A673 (cell line): ENCODE measurements at regions not wholly inside any gene's neighbourhood (a gene's known extent, or its start where the extent isn't known, plus 50 kb on each side); places are given as distances from the start of the nearest gene placed in this dataset.

Source experiments
- BruUV-seq: library from RNA; stranded (reverse); fragments of 400-500 nt; replicated peaks from 2 replicates; lab custom pipeline; 2021; lab: Mats Ljungman, UMichigan
- CTCF ChIA-PET: fragments of 300-600 bp; sonication (Branson Sonifier 250); formaldehyde crosslinking; loops from one replicate; lab custom pipeline; 2022; ENCODE audit warnings: antibody characterized with exemption; lab: Charles Lee
- POLR2A ChIA-PET: fragments of 300-600 bp; sonication (Branson Sonifier 250); formaldehyde crosslinking; loops from one replicate; lab custom pipeline; 2022; ENCODE audit warnings: antibody characterized with exemption; ENCODE audit not compliant: low non-redundant PET; lab: Charles Lee
- DNase-seq: peaks from one replicate; pipeline ENCODE4 v3.0.0-alpha.2; 2015; ENCODE audit warnings: low spot score
- H3K27ac ChIP-seq: fragments of 200-600 bp; sonication (generic); 2 replicates; pipeline ENCODE4 v1.5.1; 2016; ENCODE audit warnings: mixed run types, low read depth, mild to moderate bottlenecking, mixed read lengths, antibody characterized with exemption, low read length; ENCODE audit not compliant: poor library complexity, severe bottlenecking
- H3K27me3 ChIP-seq: fragments of 200-600 bp; sonication (generic); replicated peaks from 2 replicates; pipeline ENCODE4 v1.6.1; 2017; ENCODE audit warnings: mixed run types, low read depth, mild to moderate bottlenecking, mixed read lengths, antibody characterized with exemption, low read length; ENCODE audit not compliant: insufficient read depth, poor library complexity
- H3K36me3 ChIP-seq: fragments of 200-600 bp; sonication (generic); 2 replicates; pipeline ENCODE4 v1.6.1; 2016; ENCODE audit warnings: mixed run types, mild to moderate bottlenecking, mixed read lengths, antibody characterized with exemption, low read length; ENCODE audit not compliant: insufficient read depth, poor library complexity, severe bottlenecking
- H3K4me1 ChIP-seq: fragments of 200-600 bp; sonication (generic); 2 replicates; pipeline ENCODE4 v1.6.1; 2017; ENCODE audit warnings: mixed run types, mild to moderate bottlenecking, mixed read lengths, antibody characterized with exemption, low read length; ENCODE audit not compliant: insufficient read depth, poor library complexity, severe bottlenecking
- H3K4me3 ChIP-seq: fragments of 200-600 bp; sonication (generic); 2 replicates; pipeline ENCODE4 v1.5.1; 2016; ENCODE audit warnings: low read depth, mixed run types, mild to moderate bottlenecking, mixed read lengths, low read length; ENCODE audit not compliant: poor library complexity, severe bottlenecking
- H3K9me3 ChIP-seq: fragments of 200-600 bp; sonication (generic); 2 replicates; pipeline ENCODE4 v1.6.1; 2016; ENCODE audit warnings: mixed run types, low read depth, mild to moderate bottlenecking, mixed read lengths, antibody characterized with exemption, low read length; ENCODE audit not compliant: poor library complexity, severe bottlenecking
- CTCF ChIP-seq: fragments of 300-800, 200-600 bp; sonication (generic); conservative IDR thresholded peaks from 2 replicates; pipeline ENCODE4 v1.5.1; 2017; ENCODE audit warnings: low read depth, mild to moderate bottlenecking, antibody characterized with exemption, low read length, moderate library complexity, mixed read lengths
- EZH2 ChIP-seq: fragments of 200-600 bp; sonication (generic); IDR thresholded peaks from 2 replicates; pipeline ENCODE4 v1.6.1; 2017; ENCODE audit warnings: borderline replicate concordance, low read depth, mild to moderate bottlenecking, mixed read lengths, antibody characterized with exemption, low read length; ENCODE audit not compliant: poor library complexity, severe bottlenecking
- intact Hi-C: fragments of 100-400 bp; cut with micrococcal nuclease; formaldehyde crosslinking; loops from one replicate; pipeline ENCODE4 v1.10.0; 2022; ENCODE audit not compliant: unreplicated experiment

GRCh38 chr11:81989093-81989492 lies 744.6 kb downstream of the FAM181B start:
- ChIA-PET POLR2A (interaction anchor here (0.6 kb wide), 1 partner anchor 15 kb away, joined by 3 read pairs; no protein-coding TSS in a partner anchor), CTCF (no interaction called here)
- TF ChIP-seq EZH2 (no peak), CTCF (no peak)
- Histone ChIP-seq H3K27ac (no peak overlapping the region), H3K9me3 (peaks cover 8% of the 10 kb centered on the region), H3K36me3 (no peaks in the 10 kb centered on the region), H3K27me3 (no peaks in the 10 kb centered on the region), H3K4me3 (no peak overlapping the region), H3K4me1 (no peaks in the 10 kb centered on the region)
- BruUV-seq: no TSS peak
- DNase-seq: no peak
- intact Hi-C loops: no loop called here

GRCh38 chr11:81987829-81988472 lies 745.7 kb downstream of the FAM181B start:
- ChIA-PET POLR2A (no interaction called here), CTCF (no interaction called here)
- H3K36me3 ChIP-seq: no peaks in the 10 kb centered on the region
- no peak overlapping the region for H3K27ac ChIP-seq
- no peak for DNase-seq
- H3K9me3 ChIP-seq: peaks cover 8% of the 10 kb centered on the region
- intact Hi-C loops: no loop called here
- no peak overlapping the region for H3K4me3 ChIP-seq
- TF ChIP-seq CTCF: no peak
- no peak for TF ChIP-seq EZH2
- no peaks in the 10 kb centered on the region for H3K4me1 ChIP-seq
- H3K27me3 ChIP-seq: no peaks in the 10 kb centered on the region
- no TSS peak for BruUV-seq

- Histone ChIP-seq H3K4me3 (no peak overlapping the region), H3K4me1 (no peaks in the 10 kb centered on the region), H3K9me3 (peaks cover 8% of the 10 kb centered on the region), H3K27ac (no peak overlapping the region), H3K36me3 (no peaks in the 10 kb centered on the region), H3K27me3 (no peaks in the 10 kb centered on the region)
- intact Hi-C loops: no loop called here
- BruUV-seq: no TSS peak
- ChIA-PET CTCF (no interaction called here), POLR2A (no interaction called here)
- no peak for TF ChIP-seq CTCF
- TF ChIP-seq EZH2: no peak
- DNase-seq: no peak
Measured at GRCh38 chr11:81986556-81987161, 747.0 kb downstream of the FAM181B start.
